ENCODE measurements at regions not wholly inside any gene's neighbourhood (a gene's known extent, or its start where the extent isn't known, plus 50 kb on each side); places are given as distances from the start of the nearest gene placed in this dataset.

GRCh38 chr11:105193260-105193659, 53.7 kb upstream of the CARD18 start:
- TF ChIP-seq, protein P1, sequence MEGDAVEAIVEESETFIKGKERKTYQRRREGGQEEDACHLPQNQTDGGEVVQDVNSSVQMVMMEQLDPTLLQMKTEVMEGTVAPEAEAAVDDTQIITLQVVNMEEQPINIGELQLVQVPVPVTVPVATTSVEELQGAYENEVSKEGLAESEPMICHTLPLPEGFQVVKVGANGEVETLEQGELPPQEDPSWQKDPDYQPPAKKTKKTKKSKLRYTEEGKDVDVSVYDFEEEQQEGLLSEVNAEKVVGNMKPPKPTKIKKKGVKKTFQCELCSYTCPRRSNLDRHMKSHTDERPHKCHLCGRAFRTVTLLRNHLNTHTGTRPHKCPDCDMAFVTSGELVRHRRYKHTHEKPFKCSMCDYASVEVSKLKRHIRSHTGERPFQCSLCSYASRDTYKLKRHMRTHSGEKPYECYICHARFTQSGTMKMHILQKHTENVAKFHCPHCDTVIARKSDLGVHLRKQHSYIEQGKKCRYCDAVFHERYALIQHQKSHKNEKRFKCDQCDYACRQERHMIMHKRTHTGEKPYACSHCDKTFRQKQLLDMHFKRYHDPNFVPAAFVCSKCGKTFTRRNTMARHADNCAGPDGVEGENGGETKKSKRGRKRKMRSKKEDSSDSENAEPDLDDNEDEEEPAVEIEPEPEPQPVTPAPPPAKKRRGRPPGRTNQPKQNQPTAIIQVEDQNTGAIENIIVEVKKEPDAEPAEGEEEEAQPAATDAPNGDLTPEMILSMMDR (conservative IDR thresholded peaks at IDR 0.05 in 1 of 2, IDR thresholded peaks at IDR 0.05 in 1 of 2; ENCODE audit: extremely low read depth in 1 of 2, insufficient read depth in 1 of 2, low read depth in 1 of 2, low read length in 2 of 2), result no peak
- no peak for TF ChIP-seq EZH2 (IDR thresholded peaks at IDR 0.05; ENCODE audit: borderline replicate concordance, low read length)

Measured in mammary epithelial cell (primary cell).